ENCODE measurements at regions not wholly inside any gene's neighbourhood (a gene's known extent, or its start where the extent isn't known, plus 50 kb on each side); places are given as distances from the start of the nearest gene placed in this dataset.

DNA sequence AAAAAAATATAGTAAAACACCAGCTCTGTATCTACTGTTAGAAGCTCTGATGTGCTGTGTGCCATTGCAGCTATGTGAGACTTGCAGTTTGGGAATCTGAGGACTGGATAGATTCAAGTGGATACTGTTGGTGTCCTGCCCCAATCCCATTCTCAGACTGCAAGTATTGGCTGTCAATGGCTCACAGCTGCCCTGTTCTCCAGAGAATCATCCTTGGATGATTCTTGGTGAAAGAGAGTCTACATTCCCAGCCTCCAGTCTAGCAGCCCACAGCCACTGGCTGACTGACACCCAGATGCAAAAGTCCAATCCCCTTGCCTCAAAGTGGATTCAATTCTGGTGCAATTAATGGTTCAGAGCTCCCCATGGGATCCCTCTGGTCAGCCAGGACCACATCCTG lies 206.1 kb upstream of the MTNR1B start:
- no peak for DNase-seq (ENCODE audit: low read depth)
- no peak for TF ChIP-seq CTCF (conservative IDR thresholded peaks at IDR 0.05; ENCODE audit: low read depth, low read length)
- H3K4me3 ChIP-seq (ENCODE audit: low read depth, low read length) = no peak overlapping the region

DNA sequence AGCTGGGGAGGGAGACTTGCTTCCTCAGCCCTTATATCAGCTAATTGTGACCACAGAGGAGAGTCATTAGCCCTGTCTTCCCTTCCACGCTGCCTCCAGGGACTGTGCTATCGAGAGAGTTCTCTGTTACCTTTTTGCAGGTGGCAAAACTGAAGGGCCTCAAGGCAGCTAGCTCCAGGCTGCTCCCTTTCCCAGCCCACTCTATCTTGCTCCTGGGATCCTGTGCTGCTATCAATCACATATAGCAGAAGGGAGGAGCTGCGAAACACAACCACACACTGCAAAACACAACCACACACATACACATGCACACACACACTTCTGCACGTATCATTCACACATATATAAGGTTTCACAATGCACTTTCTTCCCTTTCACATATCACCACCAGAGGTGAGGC lies 205.3 kb upstream of the MTNR1B start:
- TF ChIP-seq CTCF (conservative IDR thresholded peaks at IDR 0.05; ENCODE audit: low read depth, low read length) = no peak
- H3K4me3 ChIP-seq (ENCODE audit: low read depth, low read length) = no peak overlapping the region
- DNase-seq (ENCODE audit: low read depth) = no peak

DNA sequence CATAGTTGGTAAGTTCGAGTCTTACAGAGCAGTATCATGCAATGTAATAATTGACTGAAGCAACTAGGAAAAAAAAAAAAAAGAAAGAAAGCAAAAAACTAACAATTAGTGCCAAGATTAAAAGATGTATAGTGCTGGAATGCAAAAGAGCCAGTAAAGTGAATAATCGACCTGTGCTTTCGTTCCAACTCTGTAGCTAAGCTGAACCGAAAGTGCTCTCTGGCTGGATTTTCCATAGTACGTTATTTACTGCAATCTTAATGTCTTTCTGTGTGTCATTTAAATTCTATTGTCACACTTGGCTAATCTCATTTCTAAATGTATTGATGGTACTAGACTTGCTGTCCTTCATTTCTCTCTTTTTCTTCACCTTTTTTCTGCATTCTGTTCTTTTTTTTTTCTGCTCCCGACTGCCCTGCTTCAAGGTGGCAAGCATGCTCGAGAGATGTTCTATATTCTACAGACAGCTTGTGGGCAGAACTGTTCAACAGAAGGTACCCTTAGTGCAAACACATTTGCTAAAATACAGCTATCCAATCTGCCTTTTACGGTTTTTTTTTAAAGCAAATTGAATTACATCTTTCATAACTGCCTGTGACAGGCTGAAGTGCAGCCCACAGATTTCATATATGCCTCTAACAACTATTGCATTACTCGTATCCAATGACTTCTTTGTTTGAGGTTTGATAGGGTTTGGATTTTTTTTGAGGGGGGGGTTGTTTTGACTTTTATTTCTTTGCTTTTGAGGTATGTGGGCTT lies 204.2 kb upstream of the MTNR1B start:
- no peak for TF ChIP-seq CTCF (conservative IDR thresholded peaks at IDR 0.05; ENCODE audit: low read depth, low read length)
- no peak for DNase-seq (ENCODE audit: low read depth)
- H3K4me3 ChIP-seq (ENCODE audit: low read depth, low read length) = no peak overlapping the region

GRCh38 chr11:92765965-92766371 lies 203.5 kb upstream of the MTNR1B start:
- H3K4me3 ChIP-seq (ENCODE audit: low read depth, low read length) = peak overlapping the region; percentile 21
- no peak for TF ChIP-seq CTCF (conservative IDR thresholded peaks at IDR 0.05; ENCODE audit: low read depth, low read length)
- DNase-seq (ENCODE audit: low read depth) = peak; percentile 7

- no peak overlapping the region for H3K4me3 ChIP-seq (ENCODE audit: low read depth, low read length)
- no peak for DNase-seq (ENCODE audit: low read depth)
- no peak for TF ChIP-seq CTCF (conservative IDR thresholded peaks at IDR 0.05; ENCODE audit: low read depth, low read length)
Measured at GRCh38 chr11:92766698-92767097, 202.8 kb upstream of the MTNR1B start.

- no peak for DNase-seq (ENCODE audit: low read depth)
- no peak overlapping the region for H3K4me3 ChIP-seq (ENCODE audit: low read depth, low read length)
- TF ChIP-seq CTCF (conservative IDR thresholded peaks at IDR 0.05; ENCODE audit: low read depth, low read length) = no peak
Measured at GRCh38 chr11:92767416-92767815, 202.0 kb upstream of the MTNR1B start.

Measured in choroid plexus epithelial cell (primary cell).